GM18867 (cell line): ENCODE measurements at regions not wholly inside any gene's neighbourhood (a gene's known extent, or its start where the extent isn't known, plus 50 kb on each side); places are given as distances from the start of the nearest gene placed in this dataset.

ENCODE experiments used
- ATAC-seq: cut with Tn5 transposase; IDR thresholded peaks from one replicate; pipeline ENCODE4 v1.9.1; 2021; ENCODE audit warnings: mild to moderate bottlenecking, moderate library complexity; ENCODE audit not compliant: unreplicated experiment

DNA sequence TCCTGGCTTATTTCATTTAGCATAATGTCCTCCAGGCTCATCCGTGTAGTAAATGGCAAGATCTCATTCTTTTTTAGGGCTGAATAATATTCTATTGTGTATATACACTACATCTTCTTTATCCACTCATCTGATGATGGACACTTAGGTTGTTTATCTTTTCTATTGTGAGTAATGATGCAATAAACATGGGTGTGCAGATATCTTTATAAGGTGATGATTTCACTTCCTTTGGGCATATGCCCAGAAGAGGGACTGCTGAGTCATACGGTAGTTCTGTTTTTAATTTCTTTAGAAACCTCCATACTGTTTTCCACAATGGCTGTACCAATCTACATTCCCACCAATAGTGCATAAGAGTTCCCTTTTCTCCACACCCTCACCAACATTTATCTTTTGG lies 317.6 kb upstream of the CNKSR2 start:
- no peak for ATAC-seq

- no peak for ATAC-seq
Observed at GRCh38 chrX:21047034-21047455, 327.2 kb upstream of the CNKSR2 start.

- ATAC-seq: no peak
Observed at GRCh38 chrX:21014326-21014725, 359.9 kb upstream of the CNKSR2 start.

DNA sequence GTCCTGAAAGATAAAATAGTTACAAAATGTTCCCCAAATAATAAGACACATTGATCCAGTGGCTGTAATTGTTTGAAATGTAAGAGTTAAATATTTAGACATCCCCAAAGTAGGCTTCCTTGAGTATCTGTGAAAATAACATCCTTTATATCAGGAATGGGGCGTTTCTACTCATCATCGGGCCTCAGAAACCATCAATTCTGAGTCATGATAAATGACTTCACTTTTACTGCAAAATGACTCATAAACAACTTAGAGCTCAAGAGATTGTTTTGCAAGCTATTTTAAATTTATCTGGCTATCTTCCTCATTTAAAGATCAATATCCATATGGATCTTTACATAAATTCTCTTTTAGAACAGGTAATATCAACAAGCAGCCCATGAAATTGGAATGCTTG lies 369.4 kb upstream of the CNKSR2 start:
- ATAC-seq: no peak

DNA sequence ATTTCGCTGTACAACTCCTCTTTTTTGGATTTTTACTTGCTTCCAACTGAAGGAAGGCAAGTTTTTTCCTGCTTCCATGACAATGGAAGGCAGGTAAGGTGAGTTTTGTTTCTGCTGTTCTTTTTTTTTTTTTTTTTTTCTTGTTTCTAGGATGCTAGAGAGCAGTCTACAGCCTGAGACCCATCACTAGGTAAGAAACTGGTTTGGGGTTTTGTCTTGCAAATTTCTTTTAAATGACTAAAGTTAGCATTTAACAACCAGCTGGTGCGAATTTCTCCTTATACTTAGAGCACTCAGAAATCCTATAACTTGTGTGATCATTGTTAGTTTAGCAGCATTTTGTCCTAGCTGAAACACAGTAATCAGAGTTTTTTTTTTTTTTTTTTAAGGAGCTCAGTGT lies 378.4 kb upstream of the CNKSR2 start:
- no peak for ATAC-seq

DNA sequence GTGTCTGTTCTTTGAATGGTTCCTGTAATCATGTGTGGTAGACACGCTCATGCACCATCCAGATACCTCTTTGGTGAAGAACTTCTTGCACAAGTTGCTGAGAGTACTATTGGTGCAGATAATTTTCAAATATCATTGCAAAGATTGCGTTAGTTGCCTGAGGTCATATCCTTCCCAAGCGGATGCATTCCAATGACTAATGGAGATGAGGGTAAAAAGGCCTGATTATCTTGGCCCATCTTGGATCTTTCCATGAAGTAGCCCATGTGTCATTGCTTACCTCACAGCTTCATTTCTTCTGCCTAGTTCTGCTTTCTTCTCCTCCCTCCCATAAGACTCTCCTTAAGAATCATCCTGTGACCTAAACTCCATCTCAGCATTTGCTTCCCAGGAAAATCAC lies 384.9 kb upstream of the CNKSR2 start:
- no peak for ATAC-seq

DNA sequence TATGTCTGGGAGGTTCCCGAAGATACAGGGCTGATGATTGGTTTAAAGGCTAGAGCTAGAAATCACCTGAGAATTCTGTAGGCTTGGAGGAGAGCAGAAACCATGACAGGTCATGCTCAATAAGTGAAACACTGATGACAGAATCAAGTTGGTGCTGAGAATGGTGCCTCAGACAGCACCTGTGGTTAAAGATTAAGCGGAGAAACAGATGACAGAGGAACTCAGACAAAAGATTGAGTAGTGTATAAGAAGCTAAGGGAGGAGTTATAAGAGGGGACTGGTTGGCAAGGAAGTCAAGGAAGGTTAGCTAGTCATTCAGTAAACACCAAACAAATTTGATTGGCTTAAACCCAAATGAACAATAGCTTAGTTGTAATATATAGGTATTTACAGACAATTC lies 385.4 kb upstream of the CNKSR2 start:
- ATAC-seq: no peak

DNA sequence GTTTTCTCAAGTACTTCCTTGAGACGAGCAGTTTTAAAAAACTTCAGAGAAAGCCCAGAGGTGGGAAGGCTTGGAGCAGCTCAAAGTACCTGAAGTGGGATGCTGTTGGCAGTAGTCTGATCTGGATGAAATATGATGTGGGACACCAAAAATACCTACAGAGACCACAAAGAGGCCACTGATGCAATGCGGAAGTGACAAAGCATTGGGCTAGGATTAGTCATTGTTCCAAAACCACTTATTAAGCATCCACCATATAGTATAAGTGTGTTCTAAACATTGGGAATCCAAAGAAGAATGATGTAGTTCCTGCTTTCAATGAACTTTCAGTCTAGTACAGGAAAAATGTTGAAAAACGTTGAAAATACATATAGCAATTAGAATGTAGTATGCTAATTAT lies 386.1 kb upstream of the CNKSR2 start:
- no peak for ATAC-seq

GRCh38 chrX:20980426-20980825 lies 393.8 kb upstream of the CNKSR2 start:
- ATAC-seq: no peak

- no peak for ATAC-seq
Observed at GRCh38 chrX:20974326-20974725, 399.9 kb upstream of the CNKSR2 start.

GRCh38 chrX:20973038-20973437 lies 401.2 kb upstream of the CNKSR2 start:
- no peak for ATAC-seq

- no peak for ATAC-seq
Observed at GRCh38 chrX:20971250-20971649, 403.0 kb upstream of the CNKSR2 start.

- ATAC-seq: no peak
Observed at GRCh38 chrX:20969565-20969964, 404.7 kb upstream of the CNKSR2 start.

DNA sequence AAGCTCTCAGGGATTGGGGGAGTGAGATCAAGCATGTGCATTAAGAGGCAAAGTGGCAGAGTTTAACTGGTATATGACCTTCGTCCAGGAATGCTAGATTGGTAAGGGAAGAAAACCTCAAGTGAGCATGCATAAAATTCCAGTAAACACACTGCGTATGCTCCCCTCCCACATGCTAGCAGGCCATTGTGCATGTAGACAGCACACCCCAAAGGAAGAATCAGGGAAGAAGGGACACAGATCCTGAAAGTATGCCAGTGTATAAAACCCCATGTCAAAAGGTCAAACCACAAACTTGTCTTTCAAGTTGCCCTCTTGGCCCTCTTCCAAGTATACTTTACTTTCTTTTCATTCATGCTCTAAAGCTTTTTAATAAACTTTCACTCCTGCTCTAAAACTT lies 405.2 kb upstream of the CNKSR2 start:
- no peak for ATAC-seq

DNA sequence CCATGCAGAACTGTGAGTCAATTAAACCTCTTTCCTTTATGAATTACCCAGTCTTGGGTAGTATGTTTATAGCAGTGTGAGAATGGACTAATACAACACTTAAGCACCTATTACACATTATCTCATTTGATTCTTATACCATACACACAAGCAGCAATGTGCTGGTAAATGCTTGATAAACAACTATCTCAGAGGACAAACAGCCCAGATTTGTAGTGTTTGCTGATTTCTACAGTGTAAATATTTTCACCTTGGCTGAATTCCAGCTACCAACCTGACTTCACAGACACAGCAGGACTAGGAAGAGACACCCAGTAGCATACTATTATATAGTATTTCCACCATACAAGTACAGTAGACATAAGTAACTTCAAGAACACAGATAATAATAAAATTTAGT lies 406.5 kb upstream of the CNKSR2 start:
- no peak for ATAC-seq

GRCh38 chrX:20965270-20966044 lies 408.8 kb upstream of the CNKSR2 start:
- ATAC-seq: no peak

DNA sequence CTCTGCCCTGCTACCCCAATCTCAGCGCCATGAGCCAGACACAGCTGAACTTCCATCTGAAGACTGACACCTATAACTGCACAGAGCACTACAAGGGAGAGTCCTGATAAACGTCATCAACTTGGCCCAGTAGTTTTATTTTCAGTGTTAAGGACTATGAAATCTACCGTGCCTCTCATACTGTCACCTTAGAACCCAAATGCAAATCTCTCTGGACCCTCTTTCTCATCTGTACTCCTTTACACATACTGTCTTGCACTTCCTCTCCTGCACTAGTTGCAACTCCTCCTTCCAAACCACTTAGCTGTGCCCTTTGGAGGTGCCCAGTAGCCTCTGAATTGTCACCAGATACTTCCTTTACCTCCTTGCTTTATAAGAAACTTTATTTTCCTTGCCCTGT lies 420.2 kb upstream of the CNKSR2 start:
- ATAC-seq: no peak

- no peak for ATAC-seq
Observed at GRCh38 chrX:20952180-20952579, 422.0 kb upstream of the CNKSR2 start.

DNA sequence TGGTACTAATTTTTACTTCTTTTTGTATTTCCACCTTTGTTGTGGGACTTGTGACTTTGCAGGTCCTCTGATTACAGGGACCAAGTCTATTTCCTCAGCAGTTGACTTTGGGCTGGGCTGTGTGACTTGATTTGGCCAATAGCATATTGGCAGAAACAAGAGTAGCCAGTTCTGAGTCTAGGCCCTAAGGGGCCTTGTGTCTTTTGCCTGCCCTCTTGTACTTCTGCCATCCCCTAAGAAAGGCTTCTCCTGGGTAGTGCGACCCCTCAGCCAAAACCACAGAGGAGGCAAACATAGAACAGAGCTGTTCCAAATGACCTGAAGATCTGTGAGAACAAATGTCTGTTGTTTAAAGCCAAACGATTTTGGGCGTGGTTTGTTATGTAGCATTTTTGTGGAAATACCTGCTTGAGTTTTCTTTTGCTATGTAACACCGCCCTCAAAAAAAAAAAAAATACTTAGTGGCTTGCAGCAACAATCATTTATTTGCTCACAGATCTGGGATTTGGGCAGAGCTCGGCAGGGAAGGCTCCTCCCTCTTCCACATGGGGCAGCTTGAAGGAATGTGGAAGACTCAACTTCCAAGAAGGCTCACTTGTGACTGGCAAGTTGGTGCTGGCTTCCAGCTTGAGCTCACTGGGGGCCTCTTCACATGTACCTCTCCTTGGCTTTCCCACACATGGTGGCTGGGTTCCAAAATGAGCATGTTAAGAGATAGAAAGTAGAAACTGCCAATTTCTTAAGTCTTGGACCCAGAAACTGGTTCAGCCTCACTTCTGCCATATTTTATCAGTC lies 423.0 kb upstream of the CNKSR2 start:
- no peak for ATAC-seq

DNA sequence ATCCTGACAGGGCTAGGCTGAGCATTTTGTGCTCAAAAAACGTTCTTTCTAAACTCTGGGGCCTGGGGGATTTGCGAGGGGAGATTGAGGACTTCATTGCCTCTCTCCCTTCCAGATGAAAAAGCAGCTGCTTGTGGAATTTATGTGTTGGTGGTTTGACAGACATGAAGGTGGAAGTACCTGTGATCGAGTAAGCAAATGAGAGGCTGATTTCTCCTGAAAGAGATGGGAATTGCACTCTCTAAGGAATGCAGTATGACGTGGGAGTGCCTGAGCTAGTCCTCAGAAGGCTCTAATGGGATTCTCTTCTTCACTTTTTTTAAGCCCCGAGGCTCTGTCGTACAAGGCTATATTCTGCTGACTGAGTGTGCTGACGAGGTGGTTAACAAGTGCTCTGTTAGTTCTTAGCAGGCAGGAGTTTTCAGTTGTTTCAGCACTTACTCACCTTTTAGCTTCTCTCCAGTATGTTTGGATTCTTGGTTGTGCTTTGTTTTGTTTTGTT lies 426.8 kb upstream of the CNKSR2 start:
- no peak for ATAC-seq

GRCh38 chrX:20913760-20914159 lies 460.5 kb upstream of the CNKSR2 start:
- no peak for ATAC-seq

GRCh38 chrX:20906571-20906970 lies 467.6 kb upstream of the CNKSR2 start:
- no peak for ATAC-seq
